ENCODE measurements at regions not wholly inside any gene's neighbourhood (a gene's known extent, or its start where the extent isn't known, plus 50 kb on each side); places are given as distances from the start of the nearest gene placed in this dataset.
A peak's percentile ranks its signal among the peaks of the same experiment; 100 is the strongest.

DNA sequence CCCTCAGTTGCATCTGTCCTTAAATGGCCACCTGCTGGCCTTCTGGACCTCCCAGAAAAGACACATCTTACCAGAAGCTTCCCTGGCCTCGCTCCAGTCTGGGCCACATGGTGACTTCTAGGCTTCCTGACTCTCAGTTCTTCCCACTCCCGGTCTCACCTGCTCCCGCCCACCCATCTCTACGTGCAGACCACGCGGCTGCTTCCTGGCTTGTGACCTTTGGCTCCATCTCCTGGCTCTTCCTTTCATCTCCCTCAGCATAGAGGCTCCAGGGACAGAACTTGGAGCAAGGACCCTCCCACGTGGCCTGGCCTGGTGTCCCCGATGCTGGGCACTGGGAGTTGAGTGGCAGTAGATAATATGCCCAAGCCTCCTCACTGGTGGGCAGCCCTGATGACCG lies 124.9 kb upstream of the IRF2BP2 start:
- Histone ChIP-seq H3K9me2 (ENCODE audit: insufficient read depth, low read length) (no peaks in the 10 kb centered on the region), H3K9ac (ENCODE audit: low read length) (peak overlapping the region; percentile 25), H3K4me3 (ENCODE audit: low read length) (no peak overlapping the region), H3K27me3 (ENCODE audit: insufficient read depth, low read depth, low read length) (no peaks in the 10 kb centered on the region), H2AFZ (ENCODE audit: low read depth, low read length) (no peak overlapping the region), H3F3A (ENCODE audit: insufficient read depth, low read length, poor library complexity, severe bottlenecking) (no peaks in the 10 kb centered on the region), H4K20me1 (ENCODE audit: insufficient read depth) (no peaks in the 10 kb centered on the region), H3K36me3 (ENCODE audit: insufficient read depth, low read length) (no peaks in the 10 kb centered on the region), H3K9me3 (ENCODE audit: low read length) (no peaks in the 10 kb centered on the region), H3K79me2 (replicated peaks; ENCODE audit: insufficient read depth, low read length) (no peaks in the 10 kb centered on the region), H3K4me2 (ENCODE audit: low read length) (no peak overlapping the region), H3K27ac (ENCODE audit: low read length) (peak overlapping the region; percentile 97)
- TF ChIP-seq RAD21 (conservative IDR thresholded peaks at IDR 0.05) = no peak

- H3K27me3 ChIP-seq (ENCODE audit: insufficient read depth, low read depth, low read length) = no peaks in the 10 kb centered on the region
- no peak overlapping the region for H2AFZ ChIP-seq (ENCODE audit: low read depth, low read length)
- H3K4me3 ChIP-seq (ENCODE audit: low read length) = no peak overlapping the region
- H3K9me3 ChIP-seq (ENCODE audit: low read length) = no peaks in the 10 kb centered on the region
- no peak for TF ChIP-seq MXI1 (conservative IDR thresholded peaks at IDR 0.05; ENCODE audit: poor library complexity, severe bottlenecking)
- TF ChIP-seq EP300 (conservative IDR thresholded peaks at IDR 0.05; ENCODE audit: poor library complexity, severe bottlenecking) = no peak
- TF ChIP-seq SMC3 (conservative IDR thresholded peaks at IDR 0.05; ENCODE audit: poor library complexity) = no peak
- TF ChIP-seq POLR2AphosphoS5 (IDR thresholded peaks at IDR 0.05) = no peak
- TF ChIP-seq EZH2 (IDR thresholded peaks at IDR 0.05; ENCODE audit: borderline replicate concordance, insufficient read depth, low read length, poor library complexity, severe bottlenecking) = no peak
- TF ChIP-seq TAF1 (IDR thresholded peaks at IDR 0.05; ENCODE audit: low read depth) = no peak
- no peak for TF ChIP-seq RAD21 (conservative IDR thresholded peaks at IDR 0.05)
- no peak for TF ChIP-seq CTCF (IDR thresholded peaks at IDR 0.05; ENCODE audit: poor library complexity, severe bottlenecking)
- no peak for TF ChIP-seq REST (IDR thresholded peaks at IDR 0.05; ENCODE audit: borderline replicate concordance)
- H3K79me2 ChIP-seq (replicated peaks; ENCODE audit: insufficient read depth, low read length) = no peaks in the 10 kb centered on the region
- H3K9me2 ChIP-seq (ENCODE audit: insufficient read depth, low read length) = no peaks in the 10 kb centered on the region
- H3K9ac ChIP-seq (ENCODE audit: low read length) = no peak overlapping the region
- no peak overlapping the region for H3K4me2 ChIP-seq (ENCODE audit: low read length)
- no peaks in the 10 kb centered on the region for H3K36me3 ChIP-seq (ENCODE audit: insufficient read depth, low read length)
- no peaks in the 10 kb centered on the region for H3F3A ChIP-seq (ENCODE audit: insufficient read depth, low read length, poor library complexity, severe bottlenecking)
- no peaks in the 10 kb centered on the region for H4K20me1 ChIP-seq (ENCODE audit: insufficient read depth)
- H3K27ac ChIP-seq (ENCODE audit: low read length) = no peak overlapping the region
Observed at GRCh38 chr1:234734412-234734835, 124.4 kb upstream of the IRF2BP2 start.

GRCh38 chr1:234733427-234733826 lies 123.4 kb upstream of the IRF2BP2 start:
- H2AFZ ChIP-seq (ENCODE audit: low read depth, low read length) = no peak overlapping the region
- no peaks in the 10 kb centered on the region for H3K36me3 ChIP-seq (ENCODE audit: insufficient read depth, low read length)
- no peak overlapping the region for H3K9ac ChIP-seq (ENCODE audit: low read length)
- H3F3A ChIP-seq (ENCODE audit: insufficient read depth, low read length, poor library complexity, severe bottlenecking) = no peaks in the 10 kb centered on the region
- no peaks in the 10 kb centered on the region for H3K9me3 ChIP-seq (ENCODE audit: low read length)
- no peaks in the 10 kb centered on the region for H3K27me3 ChIP-seq (ENCODE audit: insufficient read depth, low read depth, low read length)
- H3K4me2 ChIP-seq (ENCODE audit: low read length) = no peak overlapping the region
- no peak overlapping the region for H3K4me3 ChIP-seq (ENCODE audit: low read length)
- no peak for TF ChIP-seq CTCF (IDR thresholded peaks at IDR 0.05; ENCODE audit: poor library complexity, severe bottlenecking)
- no peak for TF ChIP-seq RAD21 (conservative IDR thresholded peaks at IDR 0.05)
- TF ChIP-seq SMC3 (conservative IDR thresholded peaks at IDR 0.05; ENCODE audit: poor library complexity) = no peak
- no peak for TF ChIP-seq REST (IDR thresholded peaks at IDR 0.05; ENCODE audit: borderline replicate concordance)
- TF ChIP-seq EZH2 (IDR thresholded peaks at IDR 0.05; ENCODE audit: borderline replicate concordance, insufficient read depth, low read length, poor library complexity, severe bottlenecking) = no peak
- TF ChIP-seq POLR2AphosphoS5 (IDR thresholded peaks at IDR 0.05) = no peak
- no peak for TF ChIP-seq EP300 (conservative IDR thresholded peaks at IDR 0.05; ENCODE audit: poor library complexity, severe bottlenecking)
- TF ChIP-seq TAF1 (IDR thresholded peaks at IDR 0.05; ENCODE audit: low read depth) = no peak
- no peak for TF ChIP-seq MXI1 (conservative IDR thresholded peaks at IDR 0.05; ENCODE audit: poor library complexity, severe bottlenecking)
- no peaks in the 10 kb centered on the region for H3K9me2 ChIP-seq (ENCODE audit: insufficient read depth, low read length)
- no peaks in the 10 kb centered on the region for H4K20me1 ChIP-seq (ENCODE audit: insufficient read depth)
- H3K79me2 ChIP-seq (replicated peaks; ENCODE audit: insufficient read depth, low read length) = no peaks in the 10 kb centered on the region
- no peak overlapping the region for H3K27ac ChIP-seq (ENCODE audit: low read length)

Measured in neural cell (in vitro differentiated cells).